HG03095 (cell line): ENCODE measurements at regions not wholly inside any gene's neighbourhood (a gene's known extent, or its start where the extent isn't known, plus 50 kb on each side); places are given as distances from the start of the nearest gene placed in this dataset.
A peak's percentile ranks its signal among the peaks of the same experiment; 100 is the strongest.
"Not testable (repeated sequence)": the region's sequence is repeated elsewhere in the genome, so short reads cannot be mapped to it uniquely, and the experiment has no call there.

ENCODE experiments used
- ATAC-seq: cut with Tn5 transposase; IDR thresholded peaks from one replicate; pipeline ENCODE4 v1.9.1; 2021; ENCODE audit warnings: moderate library complexity; ENCODE audit not compliant: unreplicated experiment

DNA sequence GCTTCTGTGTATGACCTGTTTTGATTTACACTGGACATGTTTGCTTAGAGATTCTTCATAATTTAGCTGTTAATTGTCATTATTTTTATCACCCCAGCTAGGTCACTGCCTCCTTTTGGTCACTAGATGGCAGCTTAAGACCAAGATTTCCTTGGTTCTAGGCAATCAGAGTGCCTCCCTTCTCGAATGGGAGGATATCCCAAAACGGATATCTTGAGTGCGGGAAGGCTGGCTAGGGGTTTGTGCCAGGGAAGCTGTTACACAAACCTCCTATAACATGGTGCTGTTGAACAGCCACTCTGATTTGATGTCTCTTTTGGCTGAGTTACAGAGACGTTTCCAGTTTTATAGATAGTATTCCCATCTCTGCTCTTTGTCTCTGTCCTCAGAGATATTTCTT is 283.5 kb downstream of the S1PR1 start:
- ATAC-seq: peak; percentile 78

DNA sequence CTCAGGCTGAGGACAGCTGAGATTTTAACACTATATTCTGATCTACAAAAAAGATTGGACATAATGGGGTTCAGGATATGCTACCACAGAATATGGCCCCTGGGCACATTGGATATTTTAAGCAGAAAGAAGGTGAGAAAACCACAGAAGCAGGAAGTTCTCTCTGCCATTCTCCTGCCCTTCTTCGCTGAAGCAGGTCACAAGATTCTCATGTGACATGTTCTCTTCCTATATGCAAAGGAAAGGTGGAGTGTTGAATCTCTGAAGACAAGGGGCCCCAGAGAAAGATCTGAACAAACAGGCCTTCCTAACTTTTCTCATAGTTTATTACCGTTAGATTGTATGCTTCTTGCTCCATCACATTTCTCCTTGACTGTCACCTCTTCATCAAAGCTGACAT is 285.7 kb downstream of the S1PR1 start:
- no peak for ATAC-seq

DNA sequence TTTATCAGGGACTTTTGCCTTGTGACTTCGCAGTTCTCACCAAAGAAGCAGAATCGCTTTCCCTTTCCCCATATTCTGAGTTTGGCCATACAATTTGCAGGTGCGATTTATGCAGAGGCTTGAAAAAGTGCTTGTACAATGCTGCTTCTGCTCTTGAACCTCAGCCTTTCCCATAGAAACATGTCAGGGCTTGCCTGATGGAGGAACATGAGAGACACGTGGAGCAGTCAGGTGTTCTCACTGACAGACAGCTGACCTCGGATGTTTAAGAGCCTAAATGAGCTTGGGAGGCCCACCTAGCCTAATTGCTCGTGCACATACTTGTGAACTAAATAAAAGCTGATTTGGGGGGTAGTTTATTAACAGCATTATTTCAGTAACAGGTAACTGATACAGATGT is 290.0 kb downstream of the S1PR1 start:
- ATAC-seq: no peak

DNA sequence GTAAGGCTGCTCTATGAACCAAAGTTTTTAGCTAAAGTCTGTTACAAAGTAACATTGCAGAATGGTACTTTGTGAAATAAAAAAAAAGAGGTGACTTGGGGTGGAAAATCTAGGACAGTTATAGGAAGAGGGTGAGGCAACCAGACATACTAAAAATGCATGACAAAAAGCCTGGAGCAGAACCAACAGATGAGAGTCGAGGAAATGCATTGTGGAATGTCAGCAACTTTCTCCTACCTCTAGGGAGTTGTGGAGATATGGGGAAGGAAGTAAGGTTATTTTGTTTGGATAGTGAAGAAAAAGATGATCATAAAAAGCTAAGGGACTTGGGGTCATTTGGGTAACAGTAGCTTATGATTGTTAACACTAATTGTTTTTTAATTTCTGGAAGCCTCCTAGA is 295.6 kb downstream of the S1PR1 start:
- no peak for ATAC-seq

DNA sequence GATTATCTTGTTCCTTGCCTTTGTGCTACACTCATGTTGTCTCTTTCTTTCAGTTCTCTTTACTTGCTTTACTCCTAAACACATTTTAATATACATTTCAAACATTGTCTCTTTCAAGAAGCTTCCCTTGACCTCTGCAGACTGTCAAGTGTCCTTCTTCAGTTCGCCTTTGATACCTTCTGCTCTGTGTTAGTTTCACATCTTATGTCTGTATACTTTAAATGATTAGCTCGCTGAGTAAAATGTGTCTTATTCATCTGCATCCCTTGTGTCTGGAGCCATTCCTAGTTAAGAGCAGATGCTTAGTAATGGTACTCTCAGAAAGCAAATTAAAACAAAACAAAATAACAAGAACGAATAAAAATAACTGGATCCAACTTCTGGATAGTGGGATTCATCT is 303.3 kb downstream of the S1PR1 start:
- ATAC-seq: no peak

DNA sequence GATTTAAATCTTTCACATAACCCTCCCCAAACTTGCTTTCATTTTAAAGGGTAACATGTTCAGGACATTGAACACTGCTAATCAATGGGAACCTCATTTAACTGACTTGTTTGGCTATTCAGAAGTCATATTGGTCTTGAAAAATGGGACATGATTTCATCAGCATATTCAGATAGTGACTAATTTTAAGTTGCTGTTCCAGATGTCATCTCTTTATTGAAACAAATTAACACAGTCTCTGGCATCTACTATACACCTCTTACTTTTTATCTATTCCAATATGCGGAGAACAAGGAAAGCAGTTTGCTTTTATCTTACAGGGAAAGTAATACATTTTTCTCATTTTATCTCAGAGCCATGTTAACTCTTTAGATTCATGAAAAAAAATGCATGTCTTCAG is 310.1 kb downstream of the S1PR1 start:
- no peak for ATAC-seq

DNA sequence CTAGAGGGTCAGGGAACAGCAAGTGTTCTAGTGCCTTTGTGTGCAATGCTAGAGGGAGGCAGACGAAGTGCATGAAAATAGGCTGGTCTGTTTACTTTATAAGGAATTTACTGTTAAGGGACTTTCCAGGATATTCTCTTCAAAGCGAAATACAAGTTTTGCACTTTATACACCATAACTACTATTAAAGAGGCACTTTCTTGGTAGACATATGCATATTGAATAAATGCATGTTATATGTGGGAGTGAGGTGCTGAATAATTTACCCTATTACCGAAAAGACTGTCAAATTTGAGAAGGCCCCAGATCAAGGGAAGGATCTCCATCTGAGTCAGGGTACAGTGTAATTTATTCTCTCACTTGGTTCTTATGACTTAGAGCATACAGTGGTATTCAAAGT is 310.5 kb downstream of the S1PR1 start:
- ATAC-seq: no peak

DNA sequence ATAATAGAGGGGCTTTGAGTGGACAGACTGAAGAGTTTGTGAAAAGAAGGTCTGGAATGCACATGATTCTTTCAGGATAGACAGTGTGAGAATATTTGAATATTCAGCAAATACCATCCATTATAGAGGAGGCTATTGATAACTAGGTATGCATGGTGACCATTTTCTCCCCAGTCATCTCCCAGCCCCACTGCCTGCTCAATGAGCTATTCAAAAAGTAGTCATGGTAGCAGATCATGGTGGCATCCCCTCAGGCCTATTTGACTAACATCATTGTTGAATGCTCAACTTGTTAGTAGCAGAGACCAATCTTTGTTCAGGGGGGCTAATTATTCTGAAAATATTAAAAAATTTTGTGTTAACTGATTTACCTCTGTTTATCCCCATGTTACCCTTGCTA is 311.6 kb downstream of the S1PR1 start:
- no peak for ATAC-seq

DNA sequence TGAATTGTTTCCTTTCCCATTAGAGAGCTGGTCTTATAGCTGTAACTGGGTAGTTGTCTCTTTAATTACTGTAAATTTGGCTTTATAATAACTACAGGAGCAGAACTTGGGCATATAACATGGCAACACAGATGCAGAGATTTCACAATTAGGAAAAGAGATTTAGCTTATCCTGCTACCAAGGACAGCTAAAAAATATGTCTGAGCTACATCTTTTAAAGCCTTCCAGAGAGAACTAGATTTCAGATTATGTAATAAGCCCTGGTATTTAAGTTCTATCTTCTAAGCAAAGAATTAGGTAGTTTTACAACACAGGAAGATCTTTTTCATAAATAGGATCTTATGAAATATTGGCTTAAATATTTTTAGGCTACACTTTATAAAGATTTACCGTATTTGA is 313.8 kb downstream of the S1PR1 start:
- ATAC-seq: no peak

DNA sequence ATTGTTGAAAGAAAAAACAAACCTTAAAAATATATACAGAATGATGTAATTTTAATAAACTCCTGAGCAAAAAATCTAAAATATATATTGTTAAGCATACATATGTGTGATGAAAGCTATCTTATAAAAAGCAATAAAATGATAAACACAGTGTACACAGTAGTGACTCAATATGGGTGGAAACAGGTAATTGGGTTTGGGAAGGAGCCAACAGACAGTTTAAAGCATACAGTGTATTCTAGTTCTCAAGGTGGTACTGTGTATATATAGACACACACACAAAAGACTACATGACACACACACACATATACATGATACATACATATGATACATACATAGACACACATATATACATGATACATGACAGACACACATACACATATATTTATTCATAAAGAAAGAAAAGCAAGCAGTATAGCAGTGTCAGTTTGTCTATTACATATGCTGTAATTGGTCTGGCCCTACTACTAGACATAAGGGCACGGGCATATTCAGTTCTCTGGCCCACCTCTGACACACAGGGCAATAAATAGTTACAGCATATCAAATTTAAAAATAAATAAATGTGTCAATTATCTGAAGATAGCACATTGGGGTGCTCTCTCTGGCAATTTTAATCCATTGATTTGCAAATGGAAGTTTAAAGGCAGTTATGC is 330.2 kb downstream of the S1PR1 start:
- no peak for ATAC-seq

DNA sequence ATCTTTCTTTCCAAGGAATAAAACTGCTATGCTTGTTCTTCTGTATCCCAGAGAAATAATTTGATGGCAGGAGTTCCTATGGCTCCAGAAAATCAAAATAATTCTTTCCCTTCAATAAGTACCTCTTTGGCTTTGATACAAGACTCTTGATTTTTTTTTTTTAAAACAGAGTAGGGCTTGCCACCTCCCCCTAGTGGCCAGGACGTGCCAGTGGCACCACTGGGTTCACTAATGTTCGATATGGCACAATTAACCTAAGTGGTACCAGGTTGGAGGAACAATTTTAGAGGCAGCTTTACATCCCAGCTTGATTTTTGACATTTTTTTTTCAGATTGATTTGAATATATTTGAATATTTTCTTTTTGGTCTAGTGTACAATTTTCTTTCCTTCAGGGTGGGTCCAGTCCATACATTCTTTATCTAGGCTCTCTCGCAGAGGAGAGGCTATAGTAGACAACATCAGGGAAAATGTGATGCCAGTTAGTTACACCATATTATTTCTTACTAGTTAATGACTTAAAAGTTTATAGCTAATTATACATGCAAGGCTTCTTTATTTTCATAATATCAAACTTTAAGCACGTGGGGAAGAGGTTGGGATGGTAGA is 330.9 kb downstream of the S1PR1 start:
- ATAC-seq: peak; percentile 97

DNA sequence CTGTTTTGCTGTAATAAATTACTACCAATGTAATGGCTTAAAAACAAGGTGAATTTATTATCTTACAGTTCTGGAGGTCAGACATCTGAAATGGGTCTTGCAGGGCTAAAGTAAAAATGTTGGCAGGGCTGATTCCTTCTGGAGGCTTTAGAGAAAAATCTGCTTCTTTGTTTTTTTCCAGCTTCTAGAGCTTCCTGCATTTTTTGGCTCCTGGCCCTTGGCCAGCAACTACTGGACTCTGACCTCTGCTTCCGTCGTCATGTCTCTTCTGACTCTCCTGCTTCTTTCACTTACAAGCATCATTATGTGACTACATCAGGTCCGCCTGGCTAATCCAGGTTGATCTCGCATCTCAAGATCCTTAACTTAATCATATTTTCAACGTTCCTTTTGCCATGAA is 350.9 kb downstream of the S1PR1 start:
- no peak for ATAC-seq

DNA sequence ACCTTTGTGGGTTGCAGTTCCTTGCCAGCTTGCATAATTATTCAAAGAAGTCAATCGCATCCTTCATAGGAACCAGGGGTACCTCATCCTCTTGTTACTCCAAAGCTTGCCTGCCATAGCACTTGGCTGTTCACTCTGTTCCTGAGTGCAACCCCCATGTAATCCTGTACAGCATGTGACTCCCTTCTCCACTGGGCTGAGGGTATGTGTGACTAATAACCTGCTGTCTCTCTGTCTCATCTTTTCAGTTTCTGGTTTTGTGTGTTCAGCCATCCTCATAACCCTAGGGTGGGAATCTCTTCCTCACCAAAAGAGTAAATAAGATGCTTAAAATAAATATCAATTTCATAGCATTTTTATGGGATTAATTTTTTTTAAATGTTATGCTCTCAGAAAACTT is 351.9 kb downstream of the S1PR1 start:
- ATAC-seq: no peak

DNA sequence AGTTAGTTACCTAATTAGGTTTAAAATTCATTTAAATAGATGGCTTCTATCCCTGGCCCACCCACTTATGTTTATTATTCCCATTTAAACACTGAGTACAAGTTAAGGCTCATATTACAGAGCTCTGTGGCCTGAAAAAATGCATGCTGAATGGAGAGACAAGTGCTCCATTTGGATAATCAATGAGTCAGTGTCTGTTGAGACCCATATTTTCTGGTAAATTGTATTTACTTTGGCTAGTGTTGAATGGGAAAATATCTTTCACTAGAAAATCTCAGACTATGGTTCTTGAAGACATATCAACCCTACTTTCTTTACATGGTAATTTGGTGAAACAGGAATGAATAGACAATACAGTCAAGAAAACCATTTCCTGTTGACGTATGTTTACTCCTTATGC is 356.0 kb downstream of the S1PR1 start:
- ATAC-seq: no peak

DNA sequence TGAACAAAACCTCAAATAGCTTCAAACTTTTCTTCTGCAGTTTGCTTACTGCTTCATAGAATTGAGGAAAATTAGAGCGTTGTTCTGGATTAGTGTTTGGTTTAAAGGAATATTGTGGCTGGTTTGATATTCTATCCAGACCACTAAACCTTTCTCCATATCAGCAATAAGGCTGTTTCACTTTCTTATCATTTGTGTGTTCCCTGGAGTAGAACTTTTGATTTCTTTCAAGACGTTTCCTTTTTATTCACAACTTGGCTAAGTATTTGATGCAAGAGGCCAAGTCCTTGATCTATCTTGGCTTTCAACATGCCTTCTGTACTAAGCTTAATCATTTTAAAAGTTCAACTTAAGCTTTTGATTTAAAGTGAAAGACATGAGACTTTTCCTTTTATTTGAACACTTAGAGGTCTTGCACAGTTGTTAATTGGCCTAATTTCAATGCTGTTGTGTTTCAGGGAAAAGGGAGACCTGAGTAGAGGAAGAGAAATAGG is 359.1 kb downstream of the S1PR1 start:
- ATAC-seq: no peak

DNA sequence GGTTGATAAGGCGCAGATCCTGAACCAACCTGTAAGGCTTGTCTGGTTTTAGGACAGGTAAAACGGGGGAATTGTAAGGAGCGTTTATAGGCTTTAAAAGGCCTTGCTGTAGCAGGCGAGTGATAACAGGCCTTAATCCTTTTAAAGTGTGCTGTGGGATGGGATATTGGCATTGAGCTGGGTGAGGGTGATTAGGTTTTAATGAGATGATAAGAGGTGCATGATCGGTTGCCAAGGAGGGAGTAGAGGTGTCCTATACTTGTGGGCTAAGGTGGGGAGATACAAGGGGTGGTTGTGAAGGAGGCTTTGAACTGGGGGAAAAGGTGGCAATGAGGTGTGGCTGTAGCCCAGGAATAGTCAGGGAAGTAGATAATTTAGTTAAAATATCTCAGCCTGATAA is 363.8 kb downstream of the S1PR1 start:
- not testable (repeated sequence) for ATAC-seq

DNA sequence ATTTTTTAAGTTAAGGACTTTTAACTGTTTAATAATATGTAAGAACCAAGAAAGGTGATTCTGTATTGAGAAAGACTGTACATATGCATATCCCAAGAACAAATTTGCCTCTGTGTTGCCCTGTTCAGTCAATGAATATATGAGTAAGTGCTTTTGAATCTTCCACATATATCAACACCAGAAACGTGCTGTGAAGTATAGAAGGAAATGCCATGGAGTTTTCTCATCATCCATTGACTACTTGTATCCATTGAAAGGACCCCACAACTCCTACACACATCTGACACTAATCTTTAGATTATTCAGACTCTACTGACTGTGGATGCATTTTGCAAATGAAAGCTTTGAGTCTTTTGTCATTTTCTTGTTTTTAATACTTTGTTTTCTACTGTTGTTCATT is 366.9 kb downstream of the S1PR1 start:
- ATAC-seq: no peak

DNA sequence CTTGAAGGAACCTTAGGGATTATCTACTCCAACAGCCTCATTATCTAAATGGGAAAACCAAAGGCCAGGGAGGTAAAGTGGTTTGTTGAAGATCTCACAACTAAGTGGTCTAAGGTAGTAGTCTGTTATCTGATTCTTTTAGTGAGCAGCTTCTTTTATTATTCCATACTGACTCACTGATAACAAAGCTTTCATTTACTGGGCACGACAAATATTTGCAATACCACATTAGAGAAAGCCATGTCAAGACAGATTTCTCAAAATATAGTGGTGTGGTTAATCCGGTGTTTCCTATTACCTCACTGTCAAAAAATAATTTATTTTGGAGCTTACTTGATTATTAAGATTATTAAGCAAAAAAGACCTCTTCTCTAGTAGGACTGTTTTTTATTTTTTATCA is 369.1 kb downstream of the S1PR1 start:
- no peak for ATAC-seq

DNA sequence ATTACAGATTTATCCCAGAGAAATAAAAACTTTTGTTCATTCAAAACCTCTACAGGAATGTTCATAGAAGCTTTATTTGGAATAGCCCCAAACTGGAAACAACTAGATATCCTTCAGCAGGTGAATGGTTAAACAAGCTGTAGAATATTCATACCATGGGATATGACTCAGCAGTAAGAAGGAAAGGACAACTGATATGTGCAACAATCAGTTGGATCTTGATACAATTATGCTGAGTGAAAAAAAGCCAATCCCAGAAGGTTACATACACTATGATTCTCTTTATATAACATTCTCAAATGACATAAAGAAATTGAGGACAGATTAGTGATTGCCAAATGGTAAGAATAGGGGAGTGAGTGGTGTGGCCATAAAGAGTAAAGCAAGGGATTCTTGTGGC is 376.7 kb downstream of the S1PR1 start:
- ATAC-seq: no peak

DNA sequence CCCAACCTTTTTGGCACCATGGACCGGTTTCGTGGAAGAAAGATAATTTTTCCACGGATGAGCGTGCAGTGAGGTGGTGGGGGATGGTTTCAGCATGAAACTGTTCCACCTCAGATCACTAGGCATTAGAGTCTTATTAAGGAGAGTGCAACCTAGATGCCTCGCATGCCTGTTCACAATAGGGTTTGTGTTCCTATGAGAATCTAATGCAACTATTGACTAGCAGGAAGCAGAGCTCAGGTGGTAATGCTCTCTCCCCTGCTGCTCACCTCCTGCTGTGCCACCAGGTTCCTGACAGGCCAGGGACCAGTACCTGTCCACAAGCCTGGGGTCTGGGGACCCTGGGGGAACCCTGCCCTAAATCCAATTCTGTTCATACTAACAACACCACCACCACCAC is 377.8 kb downstream of the OLFM3 start:
- no peak for ATAC-seq

DNA sequence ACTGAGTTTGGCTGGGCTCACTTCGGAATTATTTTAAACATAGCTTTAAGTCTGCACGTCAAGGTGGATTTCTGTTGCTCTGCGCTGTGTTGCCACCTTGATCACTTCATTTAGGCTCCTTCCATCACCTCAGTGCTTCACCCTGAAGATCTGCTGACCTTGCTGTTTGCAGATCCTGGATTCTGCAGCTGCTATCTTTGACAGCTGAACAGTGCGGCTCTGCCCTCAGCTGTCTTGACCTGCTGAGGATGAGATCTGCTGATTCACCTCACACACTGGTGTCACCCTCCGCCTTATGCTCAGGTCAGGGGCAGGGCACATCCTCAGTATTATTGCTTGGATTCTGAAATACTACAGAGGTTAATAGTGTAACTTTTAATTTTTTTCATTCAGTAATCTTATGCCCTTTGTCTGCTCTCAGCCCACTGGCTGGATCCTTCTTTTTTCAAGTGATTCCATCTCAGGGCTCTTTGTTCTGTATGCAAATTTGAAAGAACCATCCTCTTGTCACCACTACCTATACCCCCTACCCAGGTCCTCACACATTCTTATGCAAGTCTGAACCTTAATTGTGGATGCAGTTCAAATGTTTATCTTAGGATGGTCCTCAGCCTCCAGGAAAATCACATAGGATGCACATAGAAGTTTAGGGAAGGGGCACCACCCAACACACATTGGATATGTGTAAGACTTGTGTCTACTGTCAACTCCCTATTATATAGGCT is 364.0 kb downstream of the OLFM3 start:
- no peak for ATAC-seq

DNA sequence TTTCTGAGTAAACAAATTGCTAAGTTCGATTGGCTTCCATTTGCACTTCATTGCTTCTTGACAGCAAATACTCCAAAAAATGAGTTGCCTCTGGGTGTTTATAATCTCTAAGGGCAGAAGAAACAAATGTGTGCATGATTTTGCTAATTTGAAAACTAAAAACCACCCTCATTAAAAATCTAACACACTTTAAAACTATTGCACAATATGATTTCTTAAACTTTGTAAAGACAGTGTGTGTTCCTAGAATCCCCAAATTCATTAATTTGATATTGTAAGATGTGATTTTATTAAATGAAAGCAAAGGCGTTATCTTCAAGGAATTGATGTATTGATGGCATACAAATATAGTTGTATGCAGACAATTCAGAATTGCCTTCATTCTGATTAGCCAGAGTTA is 350.9 kb downstream of the OLFM3 start:
- ATAC-seq: no peak
